ENCODE measurements at regions not wholly inside any gene's neighbourhood (a gene's known extent, or its start where the extent isn't known, plus 50 kb on each side); places are given as distances from the start of the nearest gene placed in this dataset.

- TF ChIP-seq EP300 (IDR thresholded peaks at IDR 0.05) (no peak), CTCF (IDR thresholded peaks at IDR 0.05) (no peak), POLR2A (IDR thresholded peaks at IDR 0.05) (no peak)
Observed at GRCh38 chr2:71772510-71773172, 319.3 kb downstream of the DYSF start.
